Activated CD4-positive, alpha-beta T cell treated with anti-CD3 and anti-CD28 coated beads, Interleukin-2, Interleukin-6, amounts not matched to agents 100 ng/mL and 50 ng/mL, durations not matched to agents 16 hours and 8 hours (primary cell): ENCODE measurements at regions not wholly inside any gene's neighbourhood (a gene's known extent, or its start where the extent isn't known, plus 50 kb on each side); places are given as distances from the start of the nearest gene placed in this dataset.
"Not testable (repeated sequence)": the region's sequence is repeated elsewhere in the genome, so short reads cannot be mapped to it uniquely, and the experiment has no call there.

Experiments
- DNase-seq: peaks from one replicate; pipeline ENCODE4 v3.0.0-alpha.2; 2020

- DNase-seq, result no peak
Measured at GRCh38 chr2:67572721-67573435, 175.7 kb downstream of the ETAA1 start.

GRCh38 chr2:67574230-67574629, 177.1 kb downstream of the ETAA1 start:
- DNase-seq, result no peak

GRCh38 chr2:67576226-67576625, 179.1 kb downstream of the ETAA1 start:
- no peak for DNase-seq

GRCh38 chr2:67576991-67577390, 179.9 kb downstream of the ETAA1 start:
- no peak for DNase-seq

GRCh38 chr2:67579216-67579615, 182.1 kb downstream of the ETAA1 start:
- no peak for DNase-seq

- DNase-seq, result no peak
Measured at GRCh38 chr2:67579806-67580205, 182.7 kb downstream of the ETAA1 start.

GRCh38 chr2:67581751-67582150, 184.6 kb downstream of the ETAA1 start:
- DNase-seq, result no peak

- DNase-seq, result no peak
Measured at GRCh38 chr2:67583185-67583584, 186.1 kb downstream of the ETAA1 start.

- DNase-seq, result no peak
Measured at GRCh38 chr2:67585400-67585799, 188.3 kb downstream of the ETAA1 start.

GRCh38 chr2:67589121-67589520, 192.0 kb downstream of the ETAA1 start:
- DNase-seq, result not testable (repeated sequence)

- not testable (repeated sequence) for DNase-seq
Measured at GRCh38 chr2:67594522-67594921, 197.4 kb downstream of the ETAA1 start.

- DNase-seq, result no peak
Measured at GRCh38 chr2:67596871-67597270, 199.7 kb downstream of the ETAA1 start.

GRCh38 chr2:67599561-67599960, 202.4 kb downstream of the ETAA1 start:
- DNase-seq, result no peak

GRCh38 chr2:67600222-67600871, 203.2 kb downstream of the ETAA1 start:
- no peak for DNase-seq

GRCh38 chr2:67600946-67601345, 203.8 kb downstream of the ETAA1 start:
- no peak for DNase-seq

GRCh38 chr2:67604360-67604759, 207.2 kb downstream of the ETAA1 start:
- no peak for DNase-seq

- DNase-seq, result no peak
Measured at GRCh38 chr2:67612576-67613042, 215.5 kb downstream of the ETAA1 start.

- no peak for DNase-seq
Measured at GRCh38 chr2:67613227-67613626, 216.1 kb downstream of the ETAA1 start.

GRCh38 chr2:67614454-67614853, 217.3 kb downstream of the ETAA1 start:
- no peak for DNase-seq

- no peak for DNase-seq
Measured at GRCh38 chr2:67616749-67617148, 219.6 kb downstream of the ETAA1 start.

- no peak for DNase-seq
Measured at GRCh38 chr2:67619204-67619603, 222.1 kb downstream of the ETAA1 start.

GRCh38 chr2:67623741-67624140, 226.6 kb downstream of the ETAA1 start:
- DNase-seq, result not testable (repeated sequence)

GRCh38 chr2:67625178-67625577, 228.0 kb downstream of the ETAA1 start:
- no peak for DNase-seq

GRCh38 chr2:67625690-67626475, 228.8 kb downstream of the ETAA1 start:
- DNase-seq, result no peak
